GM19240 (cell line): ENCODE measurements at regions not wholly inside any gene's neighbourhood (a gene's known extent, or its start where the extent isn't known, plus 50 kb on each side); places are given as distances from the start of the nearest gene placed in this dataset.
"Not testable (repeated sequence)": the region's sequence is repeated elsewhere in the genome, so short reads cannot be mapped to it uniquely, and the experiment has no call there.

Experiments
- DNase-seq: peaks from one replicate; pipeline ENCODE4 v3.0.0; 2011; ENCODE audit warnings: low spot score; ENCODE audit not compliant: insufficient read length

DNA sequence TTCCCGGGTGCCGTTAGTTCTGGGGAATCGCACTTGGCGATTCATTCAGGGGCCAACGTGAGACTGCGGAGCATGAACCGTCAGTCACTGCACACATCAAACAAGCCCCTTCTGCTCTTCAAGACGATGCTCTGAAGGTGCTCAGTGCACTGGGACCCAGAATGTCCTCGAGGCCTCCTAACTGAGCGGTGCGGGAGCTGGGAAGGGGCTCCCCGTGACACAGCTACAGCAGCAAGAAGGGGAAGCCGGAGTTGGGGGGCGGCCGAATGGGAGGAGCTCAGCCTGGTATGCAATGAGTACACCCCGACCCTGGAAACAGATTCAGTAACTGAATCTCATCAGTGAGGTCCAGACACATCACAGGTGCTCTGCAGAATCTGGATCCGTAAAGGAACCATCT lies 150.8 kb downstream of the SHANK2 start:
- no peak for DNase-seq

DNA sequence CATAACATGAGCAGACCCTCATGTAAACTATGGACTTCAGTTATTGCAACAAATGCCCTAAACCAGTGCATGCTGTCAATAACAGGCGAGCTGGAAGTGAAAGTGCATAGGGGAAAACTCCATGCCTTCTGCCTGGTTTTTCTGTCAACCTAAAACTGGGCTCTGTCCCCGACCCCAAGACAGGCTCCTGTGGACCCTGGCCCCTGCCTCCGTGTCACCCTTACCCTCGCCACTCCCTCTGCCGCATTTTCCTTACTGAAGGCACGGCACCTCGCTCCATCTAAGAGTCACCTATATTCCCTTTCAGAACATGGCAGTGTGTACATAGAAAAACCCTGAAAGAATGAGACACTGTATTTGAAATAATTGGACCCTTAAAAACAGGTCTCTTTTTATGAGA lies 151.3 kb downstream of the SHANK2 start:
- no peak for DNase-seq

DNA sequence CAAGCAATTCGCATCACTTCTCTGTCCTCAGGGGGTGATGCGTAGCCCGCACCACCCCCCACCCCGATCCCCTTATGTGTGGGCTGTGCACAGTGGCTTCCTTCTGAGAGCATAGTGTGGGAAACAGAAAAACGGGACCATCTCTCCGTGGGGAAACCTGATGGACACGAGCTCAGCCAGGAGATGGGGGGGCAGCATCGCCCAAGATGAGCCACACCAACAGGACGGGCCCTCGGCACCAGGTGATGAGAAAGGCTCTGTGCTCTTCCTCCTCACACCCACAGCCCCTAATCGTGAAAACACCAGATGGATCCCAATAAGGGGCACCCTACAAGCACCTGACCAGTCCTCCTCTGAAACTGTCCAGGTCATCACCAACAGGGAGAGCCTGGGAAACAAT lies 153.6 kb downstream of the SHANK2 start:
- no peak for DNase-seq

DNA sequence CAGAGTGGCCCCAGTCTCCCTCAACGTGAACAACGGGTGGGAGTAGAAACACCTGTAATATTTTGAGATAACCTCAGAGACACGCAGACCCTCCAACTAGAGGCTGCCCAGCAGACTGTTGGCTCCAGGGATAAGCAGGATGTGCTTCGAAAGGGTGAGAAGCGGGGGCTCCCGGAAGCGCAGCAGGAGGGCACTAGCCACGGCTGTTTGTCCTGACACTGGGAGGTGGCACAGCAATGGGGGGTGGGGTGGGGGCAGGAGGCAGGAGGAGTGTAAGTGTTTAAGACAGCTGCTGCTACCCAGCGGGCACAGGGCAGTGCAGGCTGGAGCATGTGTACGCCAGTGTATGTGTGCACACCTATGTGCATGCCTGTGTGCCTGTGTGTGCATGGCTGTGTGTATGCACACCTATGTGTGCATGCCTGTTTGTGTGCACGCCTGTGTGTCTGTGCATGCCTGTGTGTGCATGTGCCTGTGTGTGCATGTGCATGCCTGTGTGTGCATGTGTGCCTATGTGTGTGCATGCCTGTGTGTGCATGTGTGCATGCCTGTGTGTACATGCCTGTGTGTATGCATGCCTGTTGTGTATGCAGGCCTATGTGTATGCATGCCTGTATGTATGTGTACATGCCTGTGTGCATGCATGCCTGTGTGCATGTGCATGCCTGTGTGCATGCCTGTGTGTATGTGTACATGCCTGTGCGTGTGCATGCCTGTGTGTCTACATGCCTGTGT lies 154.7 kb downstream of the SHANK2 start:
- no peak for DNase-seq

DNA sequence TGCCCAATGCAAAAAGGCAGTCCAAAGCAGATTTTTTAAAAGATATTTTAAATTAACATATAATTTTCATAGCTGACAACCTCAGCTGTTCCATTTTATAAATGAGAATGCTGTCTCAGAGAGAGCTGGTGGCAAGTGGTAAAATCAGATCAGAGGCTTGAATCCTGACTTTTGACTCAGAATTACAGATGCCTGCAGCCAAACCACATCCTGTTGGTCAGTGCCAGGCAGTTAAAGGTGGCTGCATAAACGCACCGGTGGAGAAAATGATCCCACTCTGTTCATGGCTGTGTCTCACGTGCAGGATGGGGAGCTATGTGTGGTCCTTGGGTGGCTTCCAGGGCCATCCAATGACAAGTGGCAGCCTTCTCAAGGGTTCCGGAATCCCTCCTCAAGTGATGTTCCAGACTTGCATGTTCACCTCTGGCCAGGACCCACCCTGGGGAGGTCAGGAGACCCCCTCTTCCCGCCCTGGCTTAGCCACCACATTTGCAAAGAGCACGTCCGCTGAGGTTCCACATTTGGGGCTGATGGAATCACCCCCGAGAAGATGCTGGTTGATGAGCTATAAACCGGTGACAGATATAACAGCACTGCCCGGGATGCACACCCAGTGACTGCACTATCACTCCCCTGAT lies 155.5 kb downstream of the SHANK2 start:
- DNase-seq: no peak

DNA sequence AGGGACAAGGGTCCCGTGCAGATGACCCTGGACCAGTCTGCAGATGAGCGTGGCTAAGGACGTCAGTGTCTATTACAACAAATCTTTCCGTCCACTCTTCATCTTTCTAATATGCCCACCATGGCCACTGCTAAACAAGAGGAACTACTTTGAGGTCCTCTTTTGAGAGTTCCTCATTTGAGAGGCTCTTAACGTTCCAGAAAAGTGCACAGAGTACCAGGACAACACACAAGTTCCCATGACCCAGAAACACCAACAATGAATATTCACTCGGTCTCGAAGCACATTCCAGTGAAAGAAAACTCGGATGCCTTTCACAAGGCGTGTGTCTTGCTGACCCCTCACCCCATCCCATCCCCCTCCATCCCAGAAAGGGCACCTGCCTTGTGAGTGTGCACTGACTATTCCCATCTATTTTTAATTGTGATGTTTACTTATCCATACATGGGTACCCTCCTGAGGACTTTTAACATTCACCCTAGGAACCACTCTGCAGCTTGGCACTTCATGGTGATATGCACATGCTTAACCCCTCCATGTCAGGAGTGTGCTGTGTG lies 157.0 kb downstream of the SHANK2 start:
- no peak for DNase-seq

DNA sequence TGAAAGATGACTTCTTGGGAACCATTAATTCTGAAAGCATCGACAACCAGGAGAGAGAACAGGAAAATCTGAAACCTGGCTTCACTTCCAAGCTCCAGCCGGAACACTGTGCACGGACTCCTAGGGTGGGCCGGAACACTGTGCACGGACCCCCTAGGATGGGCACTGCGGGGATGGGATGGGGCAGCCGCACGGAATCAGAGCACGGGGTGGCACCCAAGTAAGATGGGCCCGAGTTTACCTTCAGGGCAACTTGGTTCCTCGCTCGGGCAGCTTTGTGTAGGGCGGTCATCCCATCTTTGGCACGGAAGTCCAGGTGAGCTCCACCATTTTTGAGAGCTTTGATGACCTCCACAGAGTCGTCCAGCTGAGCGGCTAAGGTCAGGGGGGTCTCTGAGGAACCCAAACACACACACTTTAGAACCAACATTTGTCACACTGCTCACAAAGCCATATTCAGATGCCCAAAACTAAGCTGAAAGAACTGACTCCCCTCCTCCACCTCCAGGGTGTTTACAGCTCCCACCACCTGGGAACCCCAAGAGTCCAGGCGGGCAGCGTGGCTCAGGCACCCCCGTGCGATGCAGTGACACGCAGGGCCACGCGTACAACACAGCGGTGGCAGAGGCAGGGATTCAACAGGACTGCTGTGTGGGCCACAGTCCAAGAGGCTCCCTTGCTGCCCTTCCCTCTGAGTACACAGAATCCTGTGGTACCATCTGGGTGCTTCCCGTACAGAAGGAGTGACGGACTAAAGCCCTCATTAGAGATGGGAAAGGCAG lies 157.9 kb downstream of the SHANK2 start:
- no peak for DNase-seq

DNA sequence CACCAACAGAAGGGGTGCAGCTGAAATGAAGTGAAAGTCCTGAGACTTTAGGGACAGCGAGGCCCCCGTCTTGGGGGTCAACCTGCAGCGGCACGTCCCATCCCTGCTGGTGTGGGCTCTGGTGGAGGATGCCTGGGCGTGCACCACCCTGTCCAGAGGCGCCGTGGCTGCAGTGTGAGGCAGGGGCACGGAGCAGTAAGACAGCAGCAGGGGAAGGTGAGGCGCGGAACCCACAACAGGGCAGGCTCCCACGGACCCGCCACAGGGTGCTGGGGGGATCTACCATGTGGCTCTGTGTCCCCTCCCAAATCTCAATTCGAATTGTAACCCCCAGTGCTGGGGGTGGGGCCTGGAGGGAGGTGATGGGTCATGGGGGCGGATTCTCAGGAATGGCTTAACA lies 158.6 kb downstream of the SHANK2 start:
- no peak for DNase-seq

DNA sequence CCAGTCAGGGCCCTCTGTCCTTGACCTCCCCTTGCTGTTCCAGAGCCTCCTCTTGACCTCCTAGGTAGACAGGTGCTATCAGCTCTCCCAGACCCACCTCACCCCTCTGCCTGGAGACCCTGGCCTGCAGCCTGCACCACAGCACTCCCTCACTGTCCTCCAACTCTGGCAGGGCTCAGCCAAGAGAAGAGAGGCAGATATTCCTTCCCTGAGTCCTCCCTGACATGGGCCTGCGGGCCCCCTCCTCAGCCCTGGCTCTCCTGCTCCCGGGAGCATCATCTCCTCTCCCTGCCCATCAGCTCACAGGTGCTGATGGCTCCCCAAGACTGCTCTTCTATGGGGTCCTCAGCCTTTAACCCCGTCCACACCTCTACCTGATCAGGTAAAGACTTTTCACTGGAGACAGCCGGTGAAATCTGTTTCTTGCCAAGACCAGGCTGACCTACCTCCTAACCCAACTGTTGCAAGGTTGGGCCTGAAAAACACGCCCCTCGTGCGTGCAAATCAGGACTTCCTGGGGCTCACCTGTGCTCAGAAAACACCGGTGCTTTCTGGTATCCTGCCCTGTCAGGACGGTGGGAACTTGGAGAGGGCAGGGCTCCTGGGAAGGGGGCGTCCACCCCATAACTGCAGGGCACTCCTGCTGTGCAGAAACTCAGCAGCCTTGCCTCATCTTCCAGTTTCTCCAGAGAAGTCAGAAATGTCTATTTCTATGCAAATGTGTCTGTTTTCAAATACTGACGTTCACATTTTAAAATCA lies 160.7 kb downstream of the SHANK2 start:
- no peak for DNase-seq

DNA sequence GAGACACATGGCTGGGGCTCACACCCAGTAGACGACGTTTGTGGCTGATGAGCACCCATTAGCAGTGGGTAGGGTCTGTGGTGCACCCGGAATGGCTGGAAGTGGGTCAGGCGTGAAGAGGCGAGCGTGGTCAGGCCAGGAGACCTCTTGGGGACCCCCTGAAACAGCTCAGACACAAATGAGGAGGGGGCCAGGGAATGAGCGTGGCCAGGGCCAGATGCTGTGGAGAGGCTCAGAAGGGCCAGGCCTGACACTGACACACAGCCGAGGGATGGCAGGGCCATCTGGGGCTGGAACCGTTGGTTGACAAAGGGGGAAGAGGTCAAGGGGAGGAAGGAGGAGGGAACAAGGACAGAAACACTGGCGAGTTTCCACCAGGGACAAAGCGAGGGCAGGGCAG lies 162.8 kb downstream of the SHANK2 start:
- no peak for DNase-seq

DNA sequence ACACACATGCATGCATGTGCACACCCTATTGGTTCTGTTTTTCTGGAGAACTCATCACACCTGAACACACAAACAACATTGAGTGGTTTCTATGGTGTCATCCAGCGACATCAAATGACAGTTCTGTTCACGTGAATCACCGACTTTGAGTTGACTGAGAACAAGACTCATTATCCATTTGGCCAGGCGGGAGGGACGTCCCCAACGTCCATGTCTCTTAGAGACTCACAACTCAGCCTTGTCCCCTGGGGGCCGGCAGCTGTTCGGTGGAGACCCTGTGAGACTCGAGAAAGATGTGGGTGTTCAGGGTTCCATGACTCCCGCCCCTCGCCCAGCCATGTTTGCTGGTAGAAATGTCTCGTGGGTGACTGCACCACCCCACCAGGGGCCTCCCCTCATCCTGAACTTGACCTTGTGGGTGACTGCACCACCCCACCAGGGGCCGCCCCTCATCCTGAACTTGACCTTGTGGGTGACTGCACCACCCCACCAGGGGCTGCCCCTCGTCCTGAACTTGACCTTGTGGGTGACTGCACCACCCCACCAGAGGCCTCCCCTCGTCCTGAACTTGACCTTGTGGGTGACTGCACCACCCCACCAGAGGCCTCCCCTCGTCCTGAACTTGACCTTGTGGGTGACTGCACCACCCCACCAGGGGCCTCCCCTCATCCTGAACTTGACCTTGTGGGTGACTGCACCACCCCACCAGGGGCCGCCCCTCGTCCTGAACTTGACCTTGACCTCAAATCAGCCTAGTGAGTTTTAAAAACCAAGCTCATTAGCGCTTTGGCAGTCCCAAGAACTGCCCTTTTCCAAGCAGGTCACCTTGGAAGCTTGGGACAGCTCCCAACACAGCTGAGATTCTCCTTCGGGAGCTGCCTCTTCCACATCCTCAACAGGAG lies 163.8 kb downstream of the SHANK2 start:
- not testable (repeated sequence) for DNase-seq

DNA sequence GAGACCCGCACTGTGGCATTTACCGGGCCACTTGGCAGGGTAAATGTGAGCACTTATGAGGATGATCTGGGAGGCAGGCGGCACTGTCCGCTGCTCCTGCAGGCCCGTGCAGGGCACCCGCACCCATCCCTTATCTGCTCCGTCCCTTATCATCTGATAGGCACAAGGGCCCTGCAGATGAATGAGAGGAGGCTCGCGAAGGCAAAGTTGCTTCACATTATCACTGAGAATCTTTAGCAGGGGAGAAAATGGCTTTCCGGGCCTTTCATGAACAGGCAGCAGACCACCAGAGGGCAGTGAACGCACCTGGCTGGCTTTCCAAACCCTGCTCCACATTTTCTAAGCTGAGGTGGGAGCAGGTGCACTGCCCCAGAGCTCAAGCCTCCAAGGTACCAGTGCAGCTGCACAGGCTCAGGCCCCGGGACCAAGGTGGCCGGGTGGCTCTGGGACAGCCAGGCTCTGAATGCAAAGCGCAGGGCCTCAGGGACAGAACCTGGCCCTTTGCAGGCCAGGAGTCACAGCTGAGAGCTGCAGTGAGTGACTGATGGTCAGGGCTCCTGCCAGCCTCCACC lies 165.6 kb downstream of the SHANK2 start:
- DNase-seq: no peak

DNA sequence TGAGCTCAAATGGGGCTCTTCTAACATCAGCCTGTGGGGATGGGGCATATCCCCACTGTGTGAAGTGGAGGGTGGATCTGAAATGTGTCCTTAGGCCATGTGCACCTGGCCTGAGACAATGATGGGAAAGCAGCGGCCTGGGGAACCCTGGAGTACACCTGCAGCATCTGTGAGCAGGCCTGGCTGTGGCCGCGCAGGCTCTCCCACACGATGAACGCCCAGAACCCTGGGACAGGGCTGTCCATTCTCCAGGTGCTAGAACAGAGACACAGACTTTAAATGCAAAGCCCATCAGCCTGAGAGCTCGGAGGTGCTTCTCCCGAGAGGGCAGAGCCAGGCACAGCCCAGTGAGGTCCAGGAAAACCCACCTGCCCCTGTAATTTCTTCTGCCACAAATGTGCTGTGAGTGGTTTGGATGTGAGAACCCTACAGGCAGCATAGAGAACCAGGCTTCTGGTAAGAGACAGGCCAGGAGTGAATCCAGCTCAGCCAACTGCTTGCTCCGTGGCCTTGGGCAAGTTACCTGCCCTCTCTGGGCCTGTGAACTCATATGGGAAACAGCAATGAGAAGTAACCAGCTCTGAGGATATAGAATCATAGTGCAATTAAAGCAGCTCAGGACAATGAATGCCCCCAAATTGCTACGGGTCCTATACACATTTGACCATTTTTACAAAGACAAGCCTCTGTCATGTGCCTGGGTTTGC lies 167.9 kb downstream of the SHANK2 start:
- no peak for DNase-seq

DNA sequence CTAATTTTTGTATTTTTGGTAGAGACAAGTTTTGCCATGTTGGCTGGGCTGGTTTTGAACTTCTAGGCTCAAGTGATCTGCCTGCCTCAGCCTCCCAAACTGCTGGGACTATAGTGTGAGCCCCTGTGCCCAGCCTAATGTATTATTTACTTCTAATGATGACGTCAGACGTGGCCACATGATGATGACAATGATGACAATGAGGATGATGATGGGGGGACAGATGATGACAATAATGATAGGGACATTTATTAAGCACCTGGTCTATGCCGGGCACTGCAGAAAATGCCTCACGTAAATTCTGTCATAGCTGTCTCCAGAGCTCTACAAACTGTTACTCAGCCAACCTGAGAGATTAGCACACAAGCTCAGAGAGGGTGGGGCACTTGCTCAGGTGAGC lies 169.3 kb downstream of the SHANK2 start:
- no peak for DNase-seq

DNA sequence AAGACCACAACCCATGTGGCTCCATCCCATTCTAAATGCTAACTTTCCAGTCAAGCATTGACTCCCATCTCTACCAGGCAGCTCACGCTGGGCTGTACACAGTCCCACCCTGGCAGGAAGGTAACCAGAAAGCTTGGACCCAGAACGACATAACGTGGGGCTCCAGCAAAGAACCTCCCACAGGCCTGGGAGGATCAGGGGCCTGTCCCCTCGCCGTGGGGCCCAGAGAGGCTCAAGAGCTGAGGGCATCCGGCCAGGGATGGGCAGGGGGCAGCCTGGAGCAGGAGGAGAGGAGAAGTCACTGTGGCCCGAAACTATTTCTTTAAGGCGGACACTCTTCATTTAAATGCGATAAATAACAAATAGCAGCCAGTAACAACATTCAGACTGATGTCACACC lies 169.9 kb downstream of the SHANK2 start:
- DNase-seq: no peak

DNA sequence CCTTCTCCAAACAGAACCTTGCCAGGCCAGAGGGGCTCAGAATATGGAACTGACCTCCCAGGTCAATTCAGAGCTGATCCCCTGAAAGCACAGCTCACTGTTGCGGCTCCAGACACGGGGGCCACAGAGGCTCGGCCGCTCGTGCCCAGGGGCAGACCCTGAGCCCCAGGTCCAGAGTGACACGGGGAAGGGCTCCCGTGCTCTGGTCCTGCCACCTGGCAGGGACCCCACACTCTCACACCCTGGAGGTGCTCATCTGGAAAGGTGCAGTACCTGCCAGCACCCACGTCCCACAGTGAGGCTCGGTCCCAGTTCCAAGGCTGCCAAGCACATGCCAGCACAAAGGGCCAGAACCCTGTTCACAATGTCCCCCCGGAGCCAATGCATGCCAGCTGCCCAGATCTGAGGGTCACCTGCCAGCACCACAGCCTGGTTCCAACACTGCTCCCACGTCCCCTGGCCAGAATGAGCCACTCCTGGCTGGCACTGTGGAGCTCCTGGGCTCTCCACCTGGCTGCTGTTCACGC lies 170.6 kb downstream of the SHANK2 start:
- no peak for DNase-seq

DNA sequence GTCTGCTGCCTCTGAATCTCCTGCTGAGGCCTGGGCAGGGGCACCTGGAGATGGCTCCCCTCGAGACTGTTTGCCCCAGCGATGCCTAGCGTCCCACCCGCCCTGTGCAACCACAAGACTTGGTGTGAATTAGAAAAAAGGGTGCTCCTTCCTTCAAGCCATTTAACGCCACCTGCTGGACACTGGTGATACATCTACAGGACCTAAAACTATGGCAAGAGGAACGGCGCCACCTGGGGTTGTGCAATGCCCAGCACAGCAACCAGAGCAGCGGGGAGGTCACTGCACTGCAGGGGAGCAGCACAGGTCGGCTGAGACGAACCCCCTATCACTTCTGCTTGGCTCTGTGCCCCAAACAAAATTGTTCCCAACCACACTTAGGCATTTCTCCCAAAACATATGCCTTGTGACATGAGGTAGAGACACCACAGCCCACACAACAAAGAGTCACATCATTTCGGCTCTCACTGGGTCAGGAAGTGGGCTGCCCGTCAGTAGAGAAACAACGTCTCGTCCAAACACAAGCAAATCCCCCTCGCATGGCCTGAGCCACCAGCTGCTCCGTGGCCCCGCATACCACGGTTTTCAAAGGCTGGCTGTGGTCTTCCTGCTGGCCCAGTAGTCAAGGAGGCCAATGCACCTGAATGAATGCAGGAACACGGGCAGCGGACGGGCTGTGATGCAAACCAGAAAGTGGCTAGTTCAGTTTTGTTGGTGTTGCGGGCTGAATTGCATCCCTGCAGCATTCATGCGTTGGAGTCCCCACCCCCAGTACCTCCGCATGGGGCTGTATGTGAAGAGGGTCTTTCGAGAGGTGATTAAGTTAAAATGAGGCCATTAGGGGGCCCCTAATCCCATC lies 171.9 kb downstream of the SHANK2 start:
- peak; percentile 37 for DNase-seq

DNA sequence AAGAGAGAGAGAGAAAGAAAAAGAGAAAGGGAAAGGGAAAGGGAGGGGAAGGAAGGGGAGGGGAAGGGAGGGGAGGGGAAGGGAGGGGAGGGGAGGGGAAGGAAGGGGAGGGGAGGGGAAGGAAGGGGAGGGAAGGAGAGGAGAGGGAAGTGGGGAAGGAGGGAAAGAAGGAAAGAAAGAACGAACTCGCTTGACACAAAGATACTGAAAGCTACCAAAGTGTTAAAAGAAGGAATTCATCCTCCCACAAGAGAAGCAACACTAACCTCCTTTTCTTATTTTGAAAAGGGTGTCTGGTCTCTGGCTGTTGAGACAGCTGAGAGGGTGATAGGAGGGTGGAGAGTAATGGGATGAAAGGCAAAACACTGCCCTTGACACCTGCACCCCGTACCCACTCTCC lies 172.6 kb downstream of the SHANK2 start:
- DNase-seq: no peak
